ENCODE measurements at regions not wholly inside any gene's neighbourhood (a gene's known extent, or its start where the extent isn't known, plus 50 kb on each side); places are given as distances from the start of the nearest gene placed in this dataset.
A peak's percentile ranks its signal among the peaks of the same experiment; 100 is the strongest.

- no peak for DNase-seq (ENCODE audit: extremely low spot score)
- CTCF ChIA-PET, result no interaction called here
- TF ChIP-seq SP1 (IDR thresholded peaks at IDR 0.05) (no peak), ARNT (IDR thresholded peaks at IDR 0.05) (no peak), FOXK2 (IDR thresholded peaks at IDR 0.05) (no peak), BHLHE40 (IDR thresholded peaks at IDR 0.05; ENCODE audit: borderline replicate concordance) (no peak)
- POLR2A ChIA-PET, result no interaction called here
These were observed 772.2 kb upstream of the ALCAM start for GRCh38 chr3:104594491-104594890.

- TF ChIP-seq CTBP1 (IDR thresholded peaks at IDR 0.05; ENCODE audit: borderline replicate concordance) (no peak), PKNOX1 (IDR thresholded peaks at IDR 0.05) (no peak), FOXM1 (IDR thresholded peaks at IDR 0.05; ENCODE audit: borderline replicate concordance) (no peak), LEF1 (IDR thresholded peaks at IDR 0.05; ENCODE audit: borderline replicate concordance) (no peak), SUZ12 (IDR thresholded peaks at IDR 0.05) (no peak), ARNT (IDR thresholded peaks at IDR 0.05) (no peak), BHLHE40 (IDR thresholded peaks at IDR 0.05; ENCODE audit: borderline replicate concordance) (no peak)
These were observed 770.7 kb upstream of the ALCAM start for GRCh38 chr3:104596054-104596453.

DNA sequence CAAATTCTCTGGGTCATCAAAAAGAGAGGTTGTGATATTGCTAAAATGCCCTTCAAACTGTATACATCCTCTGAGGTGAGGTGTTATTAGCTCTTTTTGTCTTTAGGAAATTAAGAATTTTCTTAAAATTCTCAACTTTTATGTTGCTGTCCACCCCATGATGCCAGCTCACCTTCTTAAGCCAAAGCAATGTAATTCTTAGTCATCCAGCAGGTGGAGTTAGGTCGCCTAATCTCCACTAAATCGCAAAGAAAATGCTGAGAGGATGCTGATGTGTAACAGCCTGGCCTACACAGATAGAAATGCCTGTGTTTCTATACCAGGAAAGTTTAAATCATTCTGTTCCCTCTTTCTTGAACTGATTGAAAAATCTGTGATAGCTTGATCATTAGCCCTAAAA, 770.2 kb upstream of the ALCAM start:
- ChIA-PET CTCF (interaction anchor here (0.6 to 1.1 kb wide), 2 partner anchors 12 to 799 kb away, joined by 4 read pairs; no protein-coding TSS in a partner anchor), POLR2A (no interaction called here)

More at GRCh38 chr3:104596054-104596453, 770.7 kb upstream of the ALCAM start:
- ChIA-PET CTCF (interaction anchor here (1.1 kb wide), 1 partner anchor 11 kb away, joined by 4 read pairs; no protein-coding TSS in a partner anchor), POLR2A (no interaction called here)
- DNase-seq (ENCODE audit: extremely low spot score), result no peak

GRCh38 chr3:104598848-104599511, 767.7 kb upstream of the ALCAM start:
- POLR2A ChIA-PET, result no interaction called here
- TF ChIP-seq FOXA1 (IDR thresholded peaks at IDR 0.05) (no peak), CTBP1 (IDR thresholded peaks at IDR 0.05; ENCODE audit: borderline replicate concordance) (no peak), LEF1 (IDR thresholded peaks at IDR 0.05; ENCODE audit: borderline replicate concordance) (no peak), SP1 (IDR thresholded peaks at IDR 0.05) (no peak), ELF4 (IDR thresholded peaks at IDR 0.05) (no peak), HDGF (IDR thresholded peaks at IDR 0.05; ENCODE audit: borderline replicate concordance) (no peak), FOXM1 (IDR thresholded peaks at IDR 0.05; ENCODE audit: borderline replicate concordance) (no peak), BHLHE40 (IDR thresholded peaks at IDR 0.05; ENCODE audit: borderline replicate concordance) (no peak)
- no peak for DNase-seq (ENCODE audit: extremely low spot score)
- CTCF ChIA-PET, result interaction anchor here (0.6 to 0.7 kb wide), 3 partner anchors 138 to 929 kb away, joined by 3 read pairs; no protein-coding TSS in a partner anchor

More for the DNA sequence above, 770.2 kb upstream of the ALCAM start:
- TF ChIP-seq CTBP1 (IDR thresholded peaks at IDR 0.05; ENCODE audit: borderline replicate concordance), result no peak
- TF ChIP-seq SP1 (IDR thresholded peaks at IDR 0.05), result no peak
- no peak for TF ChIP-seq SUZ12 (IDR thresholded peaks at IDR 0.05)
- no peak for TF ChIP-seq ZNF384 (IDR thresholded peaks at IDR 0.05)
- no peak for TF ChIP-seq L3MBTL2 (conservative IDR thresholded peaks at IDR 0.05)
- TF ChIP-seq NFRKB (IDR thresholded peaks at IDR 0.05), result no peak
- TF ChIP-seq LEF1 (IDR thresholded peaks at IDR 0.05; ENCODE audit: borderline replicate concordance), result no peak
- no peak for TF ChIP-seq HDGF (IDR thresholded peaks at IDR 0.05; ENCODE audit: borderline replicate concordance)
- no peak for TF ChIP-seq FOXM1 (IDR thresholded peaks at IDR 0.05; ENCODE audit: borderline replicate concordance)
- TF ChIP-seq PKNOX1 (IDR thresholded peaks at IDR 0.05), result no peak
- TF ChIP-seq ARNT (IDR thresholded peaks at IDR 0.05), result no peak
- TF ChIP-seq FOXK2 (IDR thresholded peaks at IDR 0.05), result no peak
- no peak for TF ChIP-seq TARDBP (IDR thresholded peaks at IDR 0.05)
- no peak for TF ChIP-seq ELF4 (IDR thresholded peaks at IDR 0.05)
- TF ChIP-seq BHLHE40 (IDR thresholded peaks at IDR 0.05; ENCODE audit: borderline replicate concordance), result no peak
- no peak for TF ChIP-seq FOXA1 (IDR thresholded peaks at IDR 0.05)
- peak; percentile 41 for DNase-seq (ENCODE audit: extremely low spot score)

GRCh38 chr3:104604326-104605010, 762.2 kb upstream of the ALCAM start:
- POLR2A ChIA-PET, result no interaction called here
- CTCF ChIA-PET, result interaction anchor here (0.6 to 0.8 kb wide), 2 partner anchors 15 to 1200 kb away, joined by 3 to 4 read pairs; no protein-coding TSS in a partner anchor
- DNase-seq (ENCODE audit: extremely low spot score), result no peak
- TF ChIP-seq SUZ12 (IDR thresholded peaks at IDR 0.05), result no peak
- no peak for TF ChIP-seq ELF4 (IDR thresholded peaks at IDR 0.05)
- TF ChIP-seq CTBP1 (IDR thresholded peaks at IDR 0.05; ENCODE audit: borderline replicate concordance), result no peak
- TF ChIP-seq HDGF (IDR thresholded peaks at IDR 0.05; ENCODE audit: borderline replicate concordance), result no peak
- no peak for TF ChIP-seq FOXK2 (IDR thresholded peaks at IDR 0.05)
- no peak for TF ChIP-seq BHLHE40 (IDR thresholded peaks at IDR 0.05; ENCODE audit: borderline replicate concordance)
- no peak for TF ChIP-seq ARNT (IDR thresholded peaks at IDR 0.05)
- TF ChIP-seq FOXA1 (IDR thresholded peaks at IDR 0.05), result no peak
- no peak for TF ChIP-seq NFRKB (IDR thresholded peaks at IDR 0.05)
- TF ChIP-seq PKNOX1 (IDR thresholded peaks at IDR 0.05), result no peak
- no peak for TF ChIP-seq LEF1 (IDR thresholded peaks at IDR 0.05; ENCODE audit: borderline replicate concordance)

GRCh38 chr3:104606812-104607211, 759.9 kb upstream of the ALCAM start:
- ChIA-PET CTCF (no interaction called here), POLR2A (no interaction called here)
- DNase-seq (ENCODE audit: extremely low spot score), result no peak
- no peak for TF ChIP-seq ZNF384 (IDR thresholded peaks at IDR 0.05)
- no peak for TF ChIP-seq ARNT (IDR thresholded peaks at IDR 0.05)
- TF ChIP-seq FOXA1 (IDR thresholded peaks at IDR 0.05), result no peak
- TF ChIP-seq NFRKB (IDR thresholded peaks at IDR 0.05), result no peak
- no peak for TF ChIP-seq L3MBTL2 (conservative IDR thresholded peaks at IDR 0.05)
- TF ChIP-seq FOXM1 (IDR thresholded peaks at IDR 0.05; ENCODE audit: borderline replicate concordance), result no peak
- no peak for TF ChIP-seq BHLHE40 (IDR thresholded peaks at IDR 0.05; ENCODE audit: borderline replicate concordance)
- no peak for TF ChIP-seq SUZ12 (IDR thresholded peaks at IDR 0.05)
- TF ChIP-seq TARDBP (IDR thresholded peaks at IDR 0.05), result no peak
- no peak for TF ChIP-seq CTBP1 (IDR thresholded peaks at IDR 0.05; ENCODE audit: borderline replicate concordance)
- TF ChIP-seq PKNOX1 (IDR thresholded peaks at IDR 0.05), result no peak
- TF ChIP-seq HDGF (IDR thresholded peaks at IDR 0.05; ENCODE audit: borderline replicate concordance), result no peak
- no peak for TF ChIP-seq FOXK2 (IDR thresholded peaks at IDR 0.05)
- no peak for TF ChIP-seq ELF4 (IDR thresholded peaks at IDR 0.05)
- TF ChIP-seq LEF1 (IDR thresholded peaks at IDR 0.05; ENCODE audit: borderline replicate concordance), result no peak
- no peak for TF ChIP-seq SP1 (IDR thresholded peaks at IDR 0.05)

All from HEK293T (cell line).